ENCODE measurements at regions not wholly inside any gene's neighbourhood (a gene's known extent, or its start where the extent isn't known, plus 50 kb on each side); places are given as distances from the start of the nearest gene placed in this dataset.

DNA sequence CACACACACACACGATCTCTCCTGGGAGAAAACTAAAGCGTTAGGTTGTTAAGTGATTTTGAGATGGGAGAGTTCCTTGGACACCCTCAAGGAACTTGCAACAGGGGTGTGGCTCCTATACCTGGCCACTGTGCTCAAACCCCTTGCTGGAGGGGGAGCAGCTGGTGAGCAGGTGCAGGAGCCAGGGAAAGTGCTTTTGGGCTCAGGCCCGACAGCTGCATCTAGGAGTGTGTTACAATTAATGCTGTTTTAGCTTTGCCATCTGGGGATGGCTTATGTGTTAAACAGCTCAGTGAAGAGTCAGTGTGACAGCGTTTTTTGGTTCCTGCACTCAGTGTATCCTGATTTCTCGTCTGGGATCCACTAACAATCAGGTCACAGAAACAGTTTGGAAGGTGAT is 510.8 kb downstream of the TRIB2 start:
- H3K18ac ChIP-seq (ENCODE audit: insufficient read length, low read depth, low read length), result no peak overlapping the region
- H3K79me2 ChIP-seq (ENCODE audit: insufficient read depth, low read length), result no peaks in the 10 kb centered on the region
- peaks cover 2% of the 10 kb centered on the region; the same call in 1 of the 2 replicates for H3K27me3 Mint-ChIP-seq (ENCODE audit: low read depth)
- H2BK5ac ChIP-seq (ENCODE audit: insufficient read length, low read length), result no peak overlapping the region
- H2AFZ ChIP-seq (ENCODE audit: low read length), result no peak overlapping the region
- no peak overlapping the region for H3K56ac ChIP-seq (ENCODE audit: insufficient read length, low read depth, low read length)
- H2BK12ac ChIP-seq (ENCODE audit: insufficient read length, low read depth, low read length), result no peak overlapping the region
- H3K4me1 ChIP-seq (ENCODE audit: insufficient read depth, low read length), result no peaks in the 10 kb centered on the region
- no peak overlapping the region for H3K14ac ChIP-seq (ENCODE audit: insufficient read depth, low read length)
- no peak overlapping the region; a peak in 2 of 7 replicates for H3K27ac Mint-ChIP-seq
- TF ChIP-seq, protein P1, sequence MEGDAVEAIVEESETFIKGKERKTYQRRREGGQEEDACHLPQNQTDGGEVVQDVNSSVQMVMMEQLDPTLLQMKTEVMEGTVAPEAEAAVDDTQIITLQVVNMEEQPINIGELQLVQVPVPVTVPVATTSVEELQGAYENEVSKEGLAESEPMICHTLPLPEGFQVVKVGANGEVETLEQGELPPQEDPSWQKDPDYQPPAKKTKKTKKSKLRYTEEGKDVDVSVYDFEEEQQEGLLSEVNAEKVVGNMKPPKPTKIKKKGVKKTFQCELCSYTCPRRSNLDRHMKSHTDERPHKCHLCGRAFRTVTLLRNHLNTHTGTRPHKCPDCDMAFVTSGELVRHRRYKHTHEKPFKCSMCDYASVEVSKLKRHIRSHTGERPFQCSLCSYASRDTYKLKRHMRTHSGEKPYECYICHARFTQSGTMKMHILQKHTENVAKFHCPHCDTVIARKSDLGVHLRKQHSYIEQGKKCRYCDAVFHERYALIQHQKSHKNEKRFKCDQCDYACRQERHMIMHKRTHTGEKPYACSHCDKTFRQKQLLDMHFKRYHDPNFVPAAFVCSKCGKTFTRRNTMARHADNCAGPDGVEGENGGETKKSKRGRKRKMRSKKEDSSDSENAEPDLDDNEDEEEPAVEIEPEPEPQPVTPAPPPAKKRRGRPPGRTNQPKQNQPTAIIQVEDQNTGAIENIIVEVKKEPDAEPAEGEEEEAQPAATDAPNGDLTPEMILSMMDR (conservative IDR thresholded peaks at IDR 0.05), result no peak
- H2BK120ac ChIP-seq (ENCODE audit: low read depth, low read length, poor library complexity, severe bottlenecking), result no peak overlapping the region
- H3K9me3 ChIP-seq (ENCODE audit: control insufficient read depth, low read depth, low read length), result no peaks in the 10 kb centered on the region
- peaks cover 0 to 4% of the 10 kb centered on the region in 2 experiments; a peak in 1 of 4 replicates for H3K4me1 Mint-ChIP-seq
- no peaks in the 10 kb centered on the region for H3K36me3 Mint-ChIP-seq (ENCODE audit: insufficient read depth in 1 of 3, low read depth in 3 of 3)
- no peaks in the 10 kb centered on the region for H3K27me3 ChIP-seq (ENCODE audit: insufficient read depth, low read length)
- no peaks in the 10 kb centered on the region for H3K23me2 ChIP-seq (ENCODE audit: insufficient read length, low read depth, low read length, poor library complexity, severe bottlenecking)
- H4K5ac ChIP-seq (ENCODE audit: insufficient read length, low read depth, low read length), result no peak overlapping the region
- no peak overlapping the region for H3K27ac ChIP-seq (ENCODE audit: insufficient read length, low read depth, low read length)
- H3K79me1 ChIP-seq (ENCODE audit: insufficient read depth, low read depth, low read length, poor library complexity, severe bottlenecking), result no peaks in the 10 kb centered on the region
- H3K4me2 ChIP-seq (ENCODE audit: insufficient read depth, insufficient read length, low read length), result no peak overlapping the region
- no peak overlapping the region for H3K4ac ChIP-seq (ENCODE audit: low read depth, low read length)
- no peak overlapping the region for H2BK20ac ChIP-seq (ENCODE audit: low read depth, low read length, poor library complexity, severe bottlenecking)
- no peak overlapping the region for H4K91ac ChIP-seq (ENCODE audit: insufficient read length, low read depth, low read length)
- no peak overlapping the region for H3K9ac ChIP-seq (ENCODE audit: extremely low read depth, insufficient read length, low read length)
- H3K9me3 Mint-ChIP-seq, result no peaks in the 10 kb centered on the region
- H3K23ac ChIP-seq (ENCODE audit: insufficient read length, low read depth, low read length), result no peak overlapping the region
- no peak overlapping the region for H3K4me3 Mint-ChIP-seq
- H2AK5ac ChIP-seq (ENCODE audit: insufficient read length, low read length), result no peak overlapping the region
- no peak overlapping the region for H3T11ph ChIP-seq (ENCODE audit: low read length)
- no peaks in the 10 kb centered on the region for H4K20me1 ChIP-seq (ENCODE audit: control insufficient read depth, insufficient read depth, insufficient read length)
- H2BK15ac ChIP-seq (ENCODE audit: low read depth, low read length), result no peak overlapping the region
- no peak for DNase-seq
- no peak overlapping the region for H4K8ac ChIP-seq (replicated peaks; ENCODE audit: insufficient read length, low read depth, low read length)
- WGBS (ENCODE audit: extremely low coverage, insufficient read length, low lambda C conversion rate), result no CpG with 5 or more reads among the region's 5 CpGs
